UCSD-AML1 (cell line): ENCODE measurements at regions not wholly inside any gene's neighbourhood (a gene's known extent, or its start where the extent isn't known, plus 50 kb on each side); places are given as distances from the start of the nearest gene placed in this dataset.
"Not testable (repeated sequence)": the region's sequence is repeated elsewhere in the genome, so short reads cannot be mapped to it uniquely, and the experiment has no call there.

Experiments
- DNase-seq: peaks from one replicate; lab custom pipeline; 2025; ENCODE audit not compliant: unreplicated experiment; lab: John Stamatoyannopoulos, UW

DNA sequence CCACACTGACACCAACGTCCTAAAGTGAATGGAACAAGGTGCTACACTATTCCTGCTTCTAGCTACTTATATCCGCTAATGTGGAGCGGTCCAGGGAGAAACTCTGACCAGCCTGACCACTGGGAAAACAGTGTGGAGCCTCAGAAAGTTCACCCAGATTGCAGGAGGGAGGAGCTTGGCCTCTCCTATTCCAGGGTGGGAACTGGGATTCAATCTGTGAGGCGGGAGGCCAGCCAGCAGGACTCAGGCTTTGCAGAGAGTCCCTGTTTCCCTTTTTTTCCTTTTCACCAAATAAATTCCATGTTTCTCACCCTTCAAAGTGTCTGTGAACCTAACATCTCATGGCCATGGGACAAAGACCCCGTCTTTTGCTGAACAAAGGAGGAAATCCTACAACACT is 86.4 kb upstream of the SEMA3C start:
- DNase-seq: no peak

DNA sequence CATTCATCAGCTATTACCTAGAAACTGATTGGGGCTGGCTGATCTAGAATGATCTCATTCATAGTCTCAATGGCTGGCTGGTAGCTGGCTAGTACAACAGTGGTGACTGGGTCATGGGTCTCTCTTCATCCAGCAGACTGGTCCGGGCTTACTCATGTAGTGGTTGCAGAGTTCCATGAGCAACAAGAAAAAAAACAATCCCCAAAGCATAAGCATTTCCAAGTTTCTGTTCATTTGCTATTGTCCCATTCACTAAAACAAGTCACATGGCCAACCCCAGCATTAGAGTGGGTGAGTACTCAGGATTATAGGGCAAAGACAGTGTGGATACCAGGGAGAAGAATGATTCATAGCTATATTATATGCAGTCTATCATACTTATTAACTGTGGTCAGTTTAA is 85.2 kb upstream of the SEMA3C start:
- no peak for DNase-seq

DNA sequence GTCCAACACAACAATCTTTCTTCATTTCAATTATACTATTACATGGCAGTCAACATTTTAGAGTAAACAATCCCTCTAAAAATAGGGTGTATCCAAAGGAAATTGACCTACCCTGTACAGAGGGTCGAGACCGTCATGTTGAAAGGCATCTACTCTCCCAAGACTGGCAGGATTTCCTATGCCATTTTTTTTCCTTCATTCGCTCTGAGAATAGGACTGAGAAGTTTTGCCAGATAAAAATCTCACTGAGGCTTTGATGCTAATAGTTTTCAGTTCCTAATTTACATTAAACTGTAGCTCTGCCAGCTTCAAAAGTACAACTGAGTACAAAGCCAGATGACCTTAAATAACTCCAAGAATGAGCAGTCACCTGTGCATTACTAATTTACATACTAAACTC is 84.5 kb upstream of the SEMA3C start:
- no peak for DNase-seq

DNA sequence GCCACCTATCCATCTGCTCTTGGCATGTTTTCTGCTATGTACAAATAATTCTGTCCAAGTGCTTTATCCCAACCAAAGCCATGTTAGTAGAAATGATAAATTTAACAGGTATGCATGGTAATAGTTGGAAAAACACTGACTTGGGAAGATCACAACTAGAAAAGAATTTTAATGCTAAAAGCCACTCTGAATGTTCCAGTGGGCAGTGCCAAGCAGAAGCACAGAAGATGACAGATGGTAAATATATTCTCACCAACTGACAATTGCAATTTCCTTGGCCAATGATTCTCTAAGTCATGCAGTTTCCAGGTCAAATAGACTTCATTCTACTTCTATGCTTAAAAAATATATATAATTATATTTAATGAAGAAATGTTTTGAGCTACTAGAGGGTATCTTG is 83.6 kb upstream of the SEMA3C start:
- no peak for DNase-seq

DNA sequence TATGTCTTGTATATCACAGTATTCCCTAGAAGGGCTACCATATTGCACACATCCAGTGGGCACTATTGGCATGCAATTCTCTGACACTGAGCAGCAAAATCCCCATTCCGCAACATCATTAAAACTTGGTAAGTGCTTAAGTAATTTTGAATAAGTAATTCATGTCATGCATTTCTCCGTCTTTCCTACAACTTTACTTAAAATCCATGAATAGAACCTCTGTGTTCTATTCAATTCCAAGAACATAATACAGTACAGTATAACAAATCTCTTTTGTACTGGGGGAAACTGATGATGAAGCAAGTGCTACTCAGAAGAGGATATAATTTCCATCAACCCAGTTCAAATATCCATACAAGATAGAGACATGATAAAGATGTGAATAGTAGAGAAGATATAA is 80.9 kb upstream of the SEMA3C start:
- DNase-seq: no peak

DNA sequence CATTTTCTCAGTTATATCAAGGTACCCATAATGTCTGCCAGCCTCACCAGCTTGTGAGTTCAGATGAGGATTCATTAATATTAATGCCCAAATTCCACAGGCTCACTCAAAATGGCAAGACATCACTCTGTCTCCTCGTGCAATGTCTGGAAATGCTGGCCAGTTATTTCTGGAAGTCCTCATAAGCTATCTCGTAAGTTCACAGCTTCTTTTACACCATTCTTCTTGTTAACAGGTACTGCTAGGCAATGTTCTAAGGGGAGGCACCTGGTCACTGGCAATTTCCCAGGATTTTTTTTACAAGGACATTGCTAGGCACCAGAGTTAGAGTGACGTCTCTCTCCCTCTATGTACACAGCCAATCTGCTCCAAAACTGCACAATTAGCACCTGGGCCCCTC is 80.2 kb upstream of the SEMA3C start:
- DNase-seq: no peak

DNA sequence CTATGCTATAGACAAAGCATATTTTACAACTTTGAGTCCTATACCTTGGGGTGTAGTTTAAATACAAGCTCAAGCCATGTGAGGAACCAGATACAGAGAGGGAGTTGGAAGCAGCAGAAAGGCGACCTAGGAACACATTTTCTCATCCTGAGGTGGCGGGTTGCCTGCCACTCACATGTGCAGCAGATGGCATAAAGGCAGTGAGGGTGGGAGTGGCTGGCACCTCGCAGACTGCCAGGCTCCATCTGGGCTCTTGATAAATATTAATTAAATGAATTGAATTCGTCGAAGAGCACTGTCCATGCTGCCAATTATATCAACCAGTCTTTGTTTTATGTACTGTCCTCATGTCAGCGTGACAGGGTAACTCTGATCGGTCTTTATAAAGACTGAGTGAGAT is 79.0 kb upstream of the SEMA3C start:
- DNase-seq: no peak

DNA sequence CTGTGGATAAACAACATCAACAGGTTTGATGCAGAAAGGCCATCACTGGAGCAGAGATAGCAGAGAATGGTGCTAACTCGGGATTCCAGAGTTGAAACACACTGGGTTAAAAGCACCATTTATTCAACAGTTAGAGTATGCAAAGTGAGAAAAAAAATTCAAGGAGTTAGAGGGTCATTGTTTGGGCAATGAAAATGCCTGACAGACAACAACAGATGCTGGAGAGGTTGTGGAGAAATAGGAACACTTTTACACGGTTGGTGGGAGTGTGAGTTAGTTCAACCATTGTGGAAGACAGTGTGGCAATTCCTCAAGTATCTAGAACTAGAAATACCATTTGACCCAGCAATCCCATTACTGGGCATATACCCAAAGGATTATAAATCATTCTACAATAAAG is 77.4 kb upstream of the SEMA3C start:
- not testable (repeated sequence) for DNase-seq

DNA sequence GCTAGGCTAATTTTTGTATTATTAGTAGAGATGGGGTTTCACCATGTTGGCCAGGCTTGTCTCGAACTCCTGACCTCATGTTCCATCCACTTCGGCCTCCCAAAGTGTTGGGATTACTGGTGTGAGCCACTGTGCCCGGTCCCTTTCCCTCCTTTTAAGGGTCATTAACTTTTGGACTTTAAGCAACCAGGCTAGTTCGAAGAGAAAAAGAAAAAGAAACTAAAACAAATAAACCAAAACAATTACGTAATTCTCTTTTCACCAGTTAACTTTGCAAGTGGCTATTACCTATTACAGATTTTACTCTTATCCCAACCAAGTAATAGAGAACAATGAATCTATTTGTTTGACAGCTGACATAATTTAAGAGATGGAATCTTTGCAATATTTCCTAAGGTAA is 72.8 kb upstream of the SEMA3C start:
- no peak for DNase-seq

DNA sequence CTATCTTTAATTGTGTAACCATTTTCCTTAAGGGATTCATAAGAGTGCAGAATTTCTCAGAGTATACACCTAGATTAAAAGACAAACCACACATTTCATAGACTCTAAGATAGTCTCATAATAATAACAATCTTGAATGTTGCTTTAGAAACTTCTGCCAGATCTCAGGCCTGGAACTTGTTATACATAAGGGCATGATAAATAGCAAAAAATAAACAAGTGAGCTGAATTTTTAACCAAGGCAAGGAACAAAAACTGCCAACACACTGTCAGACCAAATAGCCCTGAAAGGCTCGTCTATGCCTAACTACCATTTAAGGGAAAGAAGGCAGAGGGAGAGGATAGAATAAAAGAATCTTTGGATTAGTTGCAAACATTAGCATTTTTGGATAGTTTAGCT is 65.8 kb upstream of the SEMA3C start:
- no peak for DNase-seq

DNA sequence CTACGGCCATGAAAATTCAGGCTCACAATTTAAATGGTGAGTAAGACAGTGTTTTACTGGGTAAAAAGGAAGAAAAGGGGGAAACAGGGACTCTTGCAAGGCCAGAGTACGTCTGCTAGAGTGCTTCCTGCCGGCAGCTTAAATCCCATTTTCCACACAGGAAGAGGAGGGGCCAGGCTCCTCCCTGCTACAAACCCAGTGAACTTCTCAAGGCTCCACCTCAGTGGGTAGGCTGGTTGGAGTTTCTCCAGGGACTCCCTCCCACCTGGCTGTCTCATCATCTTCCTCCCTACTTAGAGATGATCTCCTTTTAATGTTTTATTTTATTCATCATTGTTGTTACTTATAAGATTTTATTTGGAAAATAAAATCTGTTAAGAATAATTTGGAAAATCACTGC is 62.6 kb upstream of the SEMA3C start:
- DNase-seq: no peak

DNA sequence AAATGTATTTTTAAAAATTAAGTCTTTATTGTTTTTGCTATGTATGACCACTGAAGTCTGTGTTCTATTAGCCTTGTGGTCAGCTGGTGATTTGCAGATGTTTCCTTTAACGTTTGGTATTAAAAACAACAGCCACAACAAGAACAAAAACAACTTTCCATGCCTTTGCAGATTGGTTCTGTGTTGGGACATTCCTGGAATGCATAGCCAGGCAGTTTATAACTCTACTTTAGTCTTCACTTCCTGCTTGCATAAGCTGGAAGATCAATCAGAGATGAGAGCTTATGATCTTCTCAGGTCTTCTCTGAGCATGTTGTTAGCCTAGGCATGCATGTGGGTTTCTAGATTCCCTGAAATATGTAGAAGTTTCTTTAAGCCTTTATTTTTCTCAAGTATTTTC is 58.9 kb upstream of the SEMA3C start:
- DNase-seq: no peak

DNA sequence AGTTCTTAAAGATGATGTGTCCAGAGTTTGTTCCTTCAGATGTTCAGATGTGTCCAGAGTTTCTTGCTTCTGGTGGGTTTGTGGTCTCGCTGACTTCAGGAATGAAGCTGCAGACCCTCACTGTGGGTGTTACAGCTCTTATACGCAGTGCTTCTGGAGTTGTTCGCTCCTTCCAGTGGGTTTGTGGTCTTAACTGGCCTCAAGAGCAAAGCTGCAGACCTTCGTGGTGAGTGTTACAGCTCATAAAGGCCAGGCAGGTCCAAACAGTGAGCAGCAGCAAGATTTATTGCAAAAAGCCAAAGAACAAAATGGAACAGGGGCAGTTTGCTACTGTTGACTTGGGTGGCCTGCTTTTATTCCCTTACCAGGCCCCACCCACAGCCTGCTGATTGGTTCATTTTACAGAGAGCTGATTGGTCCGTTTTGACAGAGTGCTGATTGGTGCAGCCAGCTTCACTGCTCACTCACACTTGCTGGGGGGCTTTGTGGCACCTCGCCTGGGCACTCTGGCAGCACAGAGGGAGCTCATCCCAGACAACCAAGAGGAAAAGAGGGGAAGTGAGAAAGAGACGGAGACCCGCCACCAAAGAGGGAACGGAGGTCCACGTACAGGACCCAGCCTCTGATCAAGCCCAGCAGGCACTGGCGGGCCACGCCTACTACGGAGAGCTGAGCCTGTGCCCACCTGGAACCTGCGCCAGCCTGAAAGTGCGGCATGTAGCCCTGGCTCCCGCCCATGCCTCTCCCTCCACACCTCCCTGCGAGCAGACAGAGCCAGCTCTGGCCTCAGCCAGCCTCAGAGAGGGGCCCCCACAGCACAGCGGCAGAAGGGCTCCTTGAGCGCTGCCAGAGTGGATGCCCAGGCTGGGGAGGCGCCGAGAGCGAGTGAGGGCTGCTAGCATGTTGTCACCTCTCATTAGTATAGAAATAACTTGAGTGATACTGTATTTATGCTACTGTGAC is 55.8 kb upstream of the SEMA3C start:
- DNase-seq: no peak

DNA sequence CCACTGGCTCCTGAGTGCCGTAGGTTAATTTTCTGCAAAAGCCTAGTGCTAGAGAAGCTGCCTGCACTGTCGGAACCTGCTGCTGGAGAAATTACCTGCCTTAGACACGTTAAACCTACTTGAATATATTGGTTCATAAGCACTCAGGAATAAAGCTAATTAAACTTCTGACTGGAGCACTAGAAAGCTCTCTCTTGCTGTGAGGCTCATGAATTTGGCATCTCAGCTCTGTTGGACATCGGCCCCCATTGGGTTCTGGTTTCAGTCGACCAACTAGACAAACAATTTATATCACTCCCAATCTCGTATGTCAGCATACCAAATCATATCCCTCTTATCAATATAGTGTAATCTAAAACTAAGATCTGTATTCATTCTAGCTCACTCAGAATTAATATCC is 52.4 kb upstream of the SEMA3C start:
- no peak for DNase-seq
